Neuron (in vitro differentiated cells): ENCODE measurements at regions not wholly inside any gene's neighbourhood (a gene's known extent, or its start where the extent isn't known, plus 50 kb on each side); places are given as distances from the start of the nearest gene placed in this dataset.

Experiments
- H2AFZ ChIP-seq: one replicate; pipeline ENCODE4 v1.6.1; 2013; ENCODE audit warnings: low read depth, mild to moderate bottlenecking, inconsistent platforms, low read length, moderate library complexity
- H3K27me3 ChIP-seq: one replicate; pipeline ENCODE4 v1.6.1; 2013; ENCODE audit warnings: low read length; ENCODE audit not compliant: insufficient read depth
- H3K36me3 ChIP-seq: one replicate; pipeline ENCODE4 v1.6.1; 2013; ENCODE audit warnings: low read length; ENCODE audit not compliant: insufficient read depth
- H3K4me1 ChIP-seq: one replicate; pipeline ENCODE4 v1.6.1; 2013; ENCODE audit warnings: low read length; ENCODE audit not compliant: insufficient read depth
- H3K4me3 ChIP-seq: 2 replicates; pipeline ENCODE4 v1.5.1; 2013; ENCODE audit warnings: mild to moderate bottlenecking, low read length, moderate library complexity
- H3K9me3 ChIP-seq: one replicate; pipeline ENCODE4 v1.6.1; 2013; ENCODE audit warnings: low read length

GRCh38 chr2:120625865-120626560 is 109.7 kb upstream of the GLI2 start:
- H3K36me3 ChIP-seq, result no peaks in the 10 kb centered on the region
- H2AFZ ChIP-seq, result no peak overlapping the region
- peaks cover 13% of the 10 kb centered on the region for H3K27me3 ChIP-seq
- no peak overlapping the region for H3K4me3 ChIP-seq
- H3K4me1 ChIP-seq, result no peaks in the 10 kb centered on the region
- H3K9me3 ChIP-seq, result no peaks in the 10 kb centered on the region

DNA sequence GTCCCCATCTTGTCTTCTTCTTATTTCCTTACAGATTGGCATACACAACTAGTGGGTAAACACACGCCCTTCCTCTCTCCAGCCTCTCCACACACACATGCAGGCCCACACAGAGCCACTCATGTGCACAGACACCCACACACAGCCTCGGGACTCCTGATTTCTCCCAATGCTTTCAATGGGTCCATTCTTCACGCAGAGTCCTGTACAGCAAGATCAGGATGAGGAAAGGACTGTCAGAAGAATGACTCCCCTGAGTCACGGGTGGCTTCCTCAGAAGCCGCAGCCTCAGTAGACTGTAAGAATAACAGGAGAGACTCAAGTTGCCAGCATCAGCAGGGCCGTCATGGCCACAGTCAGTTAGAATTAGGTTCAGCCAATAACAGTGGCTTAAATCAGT is 109.1 kb upstream of the GLI2 start:
- Histone ChIP-seq H2AFZ (no peak overlapping the region), H3K4me1 (no peaks in the 10 kb centered on the region), H3K36me3 (no peaks in the 10 kb centered on the region), H3K27me3 (peaks cover 13% of the 10 kb centered on the region), H3K9me3 (no peaks in the 10 kb centered on the region), H3K4me3 (no peak overlapping the region)

- no peaks in the 10 kb centered on the region for H3K36me3 ChIP-seq
- H3K9me3 ChIP-seq, result no peaks in the 10 kb centered on the region
- no peak overlapping the region for H2AFZ ChIP-seq
- H3K4me1 ChIP-seq, result no peaks in the 10 kb centered on the region
- H3K4me3 ChIP-seq, result no peak overlapping the region
- H3K27me3 ChIP-seq, result peaks cover 19% of the 10 kb centered on the region
Measured at GRCh38 chr2:120628248-120628647, 107.4 kb upstream of the GLI2 start.

GRCh38 chr2:120629241-120629895 is 106.3 kb upstream of the GLI2 start:
- no peak overlapping the region for H2AFZ ChIP-seq
- no peaks in the 10 kb centered on the region for H3K9me3 ChIP-seq
- H3K36me3 ChIP-seq, result no peaks in the 10 kb centered on the region
- no peaks in the 10 kb centered on the region for H3K4me1 ChIP-seq
- no peak overlapping the region for H3K4me3 ChIP-seq
- peaks cover 23% of the 10 kb centered on the region for H3K27me3 ChIP-seq

DNA sequence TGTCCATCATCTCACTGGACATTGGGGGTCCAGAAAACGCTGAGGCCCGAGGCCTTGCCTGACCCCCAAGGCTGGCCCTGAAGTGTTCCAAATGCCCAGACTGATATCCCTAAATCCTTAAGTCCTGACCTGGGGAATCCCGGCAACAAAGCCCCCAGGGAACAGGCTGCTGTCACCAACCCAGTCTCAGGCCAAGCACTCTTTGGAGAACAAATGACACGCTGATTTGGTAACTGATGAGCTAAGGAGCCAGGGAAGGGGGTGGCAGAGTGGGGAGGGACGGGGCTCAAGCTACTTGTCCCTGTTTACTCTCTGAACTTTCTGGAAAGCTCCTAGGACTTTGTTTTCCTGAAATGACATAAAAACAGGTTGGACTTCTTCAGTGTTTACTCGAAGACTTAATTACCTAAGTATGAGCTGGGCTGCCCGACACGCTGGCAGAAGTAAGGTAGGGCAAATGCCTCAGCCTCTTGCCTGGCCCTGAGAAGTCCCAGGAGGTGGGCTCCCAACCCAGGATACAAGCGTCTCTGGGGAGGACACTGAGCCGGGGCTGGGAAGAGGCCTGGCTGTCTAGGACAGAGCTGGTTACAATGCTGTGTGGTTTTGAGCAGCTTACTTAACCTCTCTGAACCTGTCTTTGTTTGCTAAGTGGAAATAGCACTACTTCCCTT is 105.5 kb upstream of the GLI2 start:
- H3K27me3 ChIP-seq, result peaks cover 25% of the 10 kb centered on the region
- H3K4me3 ChIP-seq, result no peak overlapping the region
- no peaks in the 10 kb centered on the region for H3K36me3 ChIP-seq
- no peaks in the 10 kb centered on the region for H3K9me3 ChIP-seq
- H2AFZ ChIP-seq, result no peak overlapping the region
- H3K4me1 ChIP-seq, result no peaks in the 10 kb centered on the region

GRCh38 chr2:120631236-120631635 is 104.4 kb upstream of the GLI2 start:
- peaks cover 26% of the 10 kb centered on the region for H3K27me3 ChIP-seq
- no peaks in the 10 kb centered on the region for H3K36me3 ChIP-seq
- no peaks in the 10 kb centered on the region for H3K9me3 ChIP-seq
- H3K4me1 ChIP-seq, result no peaks in the 10 kb centered on the region
- H2AFZ ChIP-seq, result no peak overlapping the region
- no peak overlapping the region for H3K4me3 ChIP-seq

- Histone ChIP-seq H3K36me3 (no peaks in the 10 kb centered on the region), H3K27me3 (peaks cover 26% of the 10 kb centered on the region), H3K4me1 (no peaks in the 10 kb centered on the region), H3K9me3 (no peaks in the 10 kb centered on the region), H2AFZ (no peak overlapping the region), H3K4me3 (no peak overlapping the region)
Measured at GRCh38 chr2:120631724-120632123, 103.9 kb upstream of the GLI2 start.

DNA sequence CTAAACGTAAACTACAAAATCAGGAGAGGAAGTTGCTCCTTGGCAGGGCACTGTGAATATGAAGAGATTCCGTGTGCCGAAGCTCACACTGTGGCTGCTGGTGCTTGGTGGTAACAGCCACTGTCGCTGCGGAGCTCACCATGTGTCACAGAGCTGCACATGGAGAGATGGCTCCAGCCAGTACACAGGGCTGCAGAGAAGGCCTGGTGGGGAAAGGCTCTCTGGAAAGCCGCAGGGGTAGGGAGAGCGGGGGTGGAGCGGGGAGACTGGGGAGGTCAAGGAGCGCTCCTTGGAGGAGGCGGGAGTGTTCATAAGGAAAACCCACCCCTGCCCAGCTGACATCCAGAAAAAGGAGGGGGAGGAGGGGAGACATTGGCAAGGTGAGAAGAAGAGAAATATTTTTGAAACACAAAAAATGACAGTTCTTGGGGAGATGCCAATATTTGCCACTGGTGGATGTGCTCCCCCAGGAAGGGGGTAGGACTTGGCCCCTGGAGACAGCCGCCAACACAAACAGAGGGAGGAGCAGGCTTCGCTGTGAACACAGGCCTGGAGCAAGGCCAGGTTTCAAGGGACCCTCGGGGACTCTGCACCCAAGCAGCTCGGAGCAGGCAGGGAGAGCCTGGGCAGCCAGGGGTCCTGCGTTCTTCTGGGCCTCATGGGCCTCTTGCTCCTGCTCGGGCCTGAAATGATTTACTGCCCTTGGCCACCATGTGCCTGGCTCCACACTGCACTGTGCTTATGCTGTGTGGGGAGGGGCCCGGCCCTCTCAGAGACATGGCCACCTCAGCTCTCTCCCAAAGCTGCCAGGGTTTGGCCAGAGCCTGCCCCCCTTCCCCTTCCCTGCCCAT is 102.6 kb upstream of the GLI2 start:
- H2AFZ ChIP-seq, result no peak overlapping the region
- H3K9me3 ChIP-seq, result no peaks in the 10 kb centered on the region
- no peaks in the 10 kb centered on the region for H3K36me3 ChIP-seq
- H3K4me3 ChIP-seq, result no peak overlapping the region
- no peaks in the 10 kb centered on the region for H3K4me1 ChIP-seq
- peaks cover 28% of the 10 kb centered on the region for H3K27me3 ChIP-seq

DNA sequence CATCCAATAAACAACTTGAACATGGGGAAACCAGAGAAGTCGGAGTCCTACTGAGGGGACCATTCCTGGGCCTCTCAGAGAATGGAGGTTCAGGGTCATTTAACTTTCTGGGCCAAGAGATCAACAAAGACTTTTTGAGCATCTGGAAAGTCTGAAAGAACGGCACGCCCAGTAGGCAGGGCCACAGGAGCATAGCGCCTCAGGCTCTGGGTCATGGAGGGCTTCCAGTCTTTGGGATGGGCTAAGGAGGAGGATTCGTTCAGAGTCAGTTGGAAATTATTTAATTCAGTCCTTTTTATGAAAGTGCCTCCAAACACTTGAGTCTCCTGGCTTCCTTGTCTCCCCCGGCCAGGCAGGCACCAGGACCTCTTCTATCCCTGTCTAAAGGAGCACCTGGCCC is 101.1 kb upstream of the GLI2 start:
- no peaks in the 10 kb centered on the region for H3K9me3 ChIP-seq
- no peaks in the 10 kb centered on the region for H3K4me1 ChIP-seq
- no peak overlapping the region for H2AFZ ChIP-seq
- H3K27me3 ChIP-seq, result peaks cover 24% of the 10 kb centered on the region
- H3K4me3 ChIP-seq, result no peak overlapping the region
- H3K36me3 ChIP-seq, result no peaks in the 10 kb centered on the region

GRCh38 chr2:120635146-120635545 is 100.5 kb upstream of the GLI2 start:
- Histone ChIP-seq H3K36me3 (no peaks in the 10 kb centered on the region), H2AFZ (no peak overlapping the region), H3K9me3 (no peaks in the 10 kb centered on the region), H3K4me1 (no peaks in the 10 kb centered on the region), H3K4me3 (no peak overlapping the region), H3K27me3 (peaks cover 22% of the 10 kb centered on the region)

DNA sequence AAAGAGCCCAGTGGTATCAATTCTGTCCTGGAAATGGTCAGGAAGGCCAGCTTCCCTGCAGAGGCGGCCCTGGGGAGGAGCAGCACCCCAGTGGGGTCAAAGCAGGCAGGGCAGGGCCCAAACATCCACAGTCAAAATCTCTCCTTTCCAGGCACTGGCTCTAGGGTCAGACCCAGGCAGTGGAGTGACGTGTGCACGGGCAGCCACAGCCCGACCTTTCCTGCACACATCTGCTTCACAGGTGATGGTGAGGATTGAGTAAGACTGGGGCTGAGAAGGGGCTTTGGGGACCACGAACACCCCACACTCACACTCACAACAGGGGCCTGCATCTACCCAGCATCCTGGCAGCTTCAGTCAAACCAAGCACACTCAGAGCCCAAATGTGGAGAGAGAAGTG is 97.8 kb upstream of the GLI2 start:
- no peaks in the 10 kb centered on the region for H3K36me3 ChIP-seq
- H3K27me3 ChIP-seq, result peaks cover 22% of the 10 kb centered on the region

DNA sequence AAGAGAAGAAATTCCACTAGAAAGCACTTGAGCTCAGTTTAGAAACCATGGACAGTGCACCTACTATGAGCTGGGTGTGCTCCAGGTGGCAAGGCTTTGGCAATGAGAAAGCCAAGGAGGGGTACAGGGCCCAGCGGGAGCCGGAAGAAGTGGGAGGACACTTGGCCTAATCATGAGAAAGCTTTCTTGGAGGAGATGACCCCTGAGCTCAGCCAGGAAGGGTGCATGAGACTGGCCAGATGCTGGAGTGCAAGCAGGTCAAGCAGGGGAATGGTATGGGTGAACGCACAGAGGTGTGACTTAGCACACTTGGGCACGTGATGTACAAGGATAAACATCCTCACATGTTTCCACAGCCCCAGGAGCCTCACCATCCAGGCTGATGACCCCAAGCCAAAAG is 97.2 kb upstream of the GLI2 start:
- no peaks in the 10 kb centered on the region for H3K36me3 ChIP-seq
- no peaks in the 10 kb centered on the region for H3K4me1 ChIP-seq
- no peaks in the 10 kb centered on the region for H3K9me3 ChIP-seq
- H3K27me3 ChIP-seq, result peaks cover 21% of the 10 kb centered on the region
- no peak overlapping the region for H2AFZ ChIP-seq
- no peak overlapping the region for H3K4me3 ChIP-seq

More for the DNA sequence above, 97.8 kb upstream of the GLI2 start:
- Histone ChIP-seq H3K9me3 (no peaks in the 10 kb centered on the region), H3K4me3 (no peak overlapping the region), H2AFZ (no peak overlapping the region), H3K4me1 (no peaks in the 10 kb centered on the region)

GRCh38 chr2:120641366-120641771 is 94.3 kb upstream of the GLI2 start:
- peaks cover 15% of the 10 kb centered on the region for H3K27me3 ChIP-seq
- H2AFZ ChIP-seq, result no peak overlapping the region
- H3K36me3 ChIP-seq, result no peaks in the 10 kb centered on the region
- no peaks in the 10 kb centered on the region for H3K9me3 ChIP-seq
- no peaks in the 10 kb centered on the region for H3K4me1 ChIP-seq
- no peak overlapping the region for H3K4me3 ChIP-seq
